NOMO-1 (cell line): ENCODE measurements at regions not wholly inside any gene's neighbourhood (a gene's known extent, or its start where the extent isn't known, plus 50 kb on each side); places are given as distances from the start of the nearest gene placed in this dataset.
"Not testable (repeated sequence)": the region's sequence is repeated elsewhere in the genome, so short reads cannot be mapped to it uniquely, and the experiment has no call there.

Experiments used
- DNase-seq, 2 experiments: peaks; one replicate each; lab custom pipeline; 2025; ENCODE audit not compliant: unreplicated experiment in 2 of 2; lab: John Stamatoyannopoulos, UW

DNA sequence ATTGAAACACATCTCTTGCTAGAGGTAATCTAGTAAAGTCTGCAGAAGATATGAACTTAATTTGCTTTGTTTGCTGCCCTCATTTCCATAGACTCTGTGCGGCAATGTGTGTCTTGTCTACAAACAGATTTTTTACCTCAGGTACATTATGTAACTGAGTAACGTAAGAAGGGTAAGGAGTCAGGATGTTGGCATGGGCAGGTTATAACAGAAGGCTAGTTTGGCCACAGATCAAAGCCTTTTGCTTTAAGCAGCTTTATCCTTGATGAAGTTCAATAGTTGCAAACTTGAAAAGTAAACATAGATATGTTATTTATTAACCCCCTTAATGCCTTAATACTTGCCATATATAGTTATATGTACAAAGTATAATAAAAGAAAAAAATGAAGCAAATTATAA, 391.6 kb upstream of the FKBP1C start:
- no peak for DNase-seq

DNA sequence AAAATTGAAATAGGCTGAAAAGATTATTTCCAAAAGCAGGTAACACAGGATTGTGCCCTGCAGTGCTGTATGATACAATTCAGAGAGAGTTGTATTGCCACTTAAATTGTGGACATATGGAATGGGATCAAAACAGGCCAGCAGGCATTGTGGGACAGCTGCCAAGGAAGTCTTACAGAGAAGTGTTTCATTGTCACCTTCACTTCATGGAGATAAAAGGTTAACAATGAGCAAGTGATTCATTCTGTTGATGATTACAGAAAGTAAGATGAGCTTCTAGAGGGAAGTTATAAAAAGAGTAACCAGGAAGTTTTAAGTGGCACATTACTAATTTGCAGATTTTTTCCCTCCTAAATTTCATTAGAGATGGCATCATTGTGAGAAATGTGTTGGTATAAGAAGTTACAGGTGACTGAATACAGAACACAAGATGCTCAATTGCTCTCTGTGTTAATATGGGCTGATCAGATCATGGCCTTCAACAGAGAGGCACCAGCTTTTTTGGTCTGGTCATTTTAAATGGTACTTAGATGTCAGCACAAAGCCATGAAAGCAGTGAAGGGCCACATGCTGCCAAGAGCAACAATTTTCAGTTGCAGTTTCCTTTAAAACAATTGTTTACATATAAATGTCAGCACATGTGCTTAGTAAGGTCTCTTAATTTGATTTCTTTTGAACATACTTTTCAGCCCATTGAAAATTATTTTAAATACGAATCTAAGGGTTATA, 402.5 kb upstream of the FKBP1C start:
- no peak for DNase-seq

- DNase-seq, result no peak
These were observed 405.8 kb upstream of the FKBP1C start for GRCh38 chr6:62805431-62805830.

DNA sequence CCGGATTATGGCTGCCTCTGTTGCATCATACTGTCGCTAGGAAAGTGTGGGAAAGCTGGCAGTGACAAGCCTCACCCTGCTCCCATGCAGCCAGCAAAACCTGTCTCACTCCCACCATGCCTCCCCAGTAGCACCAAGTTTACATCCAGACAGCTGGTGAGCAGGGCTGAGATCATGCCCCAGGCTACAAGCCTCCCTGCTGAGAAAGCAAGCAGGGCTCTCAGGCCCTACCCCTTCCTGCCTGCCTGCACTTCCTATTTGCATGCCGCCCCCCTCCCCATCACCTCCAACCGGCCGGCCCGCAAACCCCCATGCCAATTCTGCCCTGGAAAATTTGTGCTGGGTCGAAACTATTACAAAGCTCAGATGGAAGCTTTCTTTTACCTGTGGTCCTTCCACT, 408.2 kb upstream of the FKBP1C start:
- DNase-seq, result no peak

DNA sequence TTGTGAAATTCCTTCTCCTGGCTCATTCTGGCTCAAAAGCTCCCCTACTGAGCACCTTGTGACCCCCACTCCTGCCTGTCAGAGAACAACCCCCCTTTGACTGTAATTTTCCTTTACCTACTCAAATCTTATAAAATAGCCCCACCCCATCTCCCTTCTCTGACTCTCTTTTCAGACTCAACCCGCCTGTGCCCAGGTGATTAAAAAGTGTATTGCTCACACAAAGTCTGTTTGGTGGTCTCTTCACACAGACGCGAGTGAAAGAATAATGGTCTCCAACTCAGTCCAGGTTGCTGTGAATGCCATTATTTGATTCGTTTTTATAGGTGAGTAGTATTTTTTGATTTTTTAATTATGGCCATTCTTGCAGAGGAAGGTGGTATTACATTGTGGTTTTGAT, 414.1 kb upstream of the FKBP1C start:
- no peak for DNase-seq

DNA sequence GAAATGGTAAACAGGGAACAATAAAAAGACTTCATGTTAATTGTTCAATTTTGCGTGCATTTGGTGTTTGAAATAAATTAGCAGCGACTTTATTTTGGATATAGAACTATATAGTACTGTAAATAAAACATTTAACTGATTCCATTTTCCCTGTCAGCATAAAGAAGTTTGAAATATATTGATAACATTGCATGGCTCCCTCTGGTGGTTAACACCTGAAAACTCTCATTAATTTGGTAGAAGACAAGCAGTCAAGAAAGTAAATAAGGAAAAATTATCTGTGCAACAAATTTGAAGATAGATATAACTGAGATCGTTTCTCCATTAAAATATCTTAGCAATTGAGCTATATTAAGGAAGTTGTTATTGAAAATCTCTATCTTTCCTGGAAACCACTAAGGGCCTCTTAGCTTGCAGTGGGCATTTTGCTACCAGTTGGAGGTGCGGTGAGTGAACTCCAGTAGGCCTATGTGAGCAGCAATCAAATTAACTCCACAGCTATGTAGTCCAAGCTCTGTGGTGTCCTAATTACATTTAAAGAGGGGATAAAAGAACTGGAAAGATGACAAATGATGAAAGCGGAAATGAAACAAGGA, 435.7 kb upstream of the FKBP1C start:
- DNase-seq, result peak in 1 of 2 experiments; percentile 15

- not testable (repeated sequence) for DNase-seq
These were observed 445.1 kb upstream of the FKBP1C start for GRCh38 chr6:62766174-62766573.

GRCh38 chr6:62764841-62765240, 446.4 kb upstream of the FKBP1C start:
- no peak for DNase-seq

DNA sequence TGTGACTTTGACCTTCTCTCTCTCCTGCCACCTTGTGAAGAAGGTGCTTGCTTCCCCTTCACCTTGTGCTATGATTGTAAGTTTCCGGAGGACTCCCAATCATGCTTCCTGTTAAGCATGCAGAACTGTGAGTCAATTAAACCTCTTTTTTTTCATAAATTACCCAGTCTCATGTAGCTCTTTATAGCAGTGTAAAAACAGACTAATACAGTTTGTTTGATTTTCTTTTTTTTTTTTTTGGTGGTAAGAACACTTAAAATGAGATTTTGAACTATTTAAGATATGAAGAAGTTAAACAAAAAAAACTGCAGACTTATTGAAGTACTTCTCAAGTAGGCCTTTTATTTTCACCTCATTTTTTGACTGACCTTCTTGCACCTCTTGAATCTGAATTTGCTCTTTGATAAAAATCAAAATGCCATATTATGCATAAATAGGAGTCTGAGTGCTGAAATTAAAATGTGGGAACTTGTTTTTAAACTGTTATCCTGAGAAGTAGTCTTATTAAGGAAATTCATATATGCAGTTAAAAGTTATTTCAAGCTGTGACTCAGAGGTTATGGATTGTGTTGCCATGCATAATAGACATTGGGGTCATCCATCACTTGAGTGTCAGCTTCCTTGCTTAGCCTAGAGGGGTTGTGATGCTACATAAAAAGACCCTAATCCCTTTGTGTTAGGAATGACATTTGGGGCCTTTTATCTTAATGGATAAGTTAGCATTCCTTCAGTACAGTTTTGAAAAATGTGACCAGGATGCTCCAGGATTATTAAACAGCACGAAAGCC, 447.9 kb upstream of the FKBP1C start:
- no peak for DNase-seq

DNA sequence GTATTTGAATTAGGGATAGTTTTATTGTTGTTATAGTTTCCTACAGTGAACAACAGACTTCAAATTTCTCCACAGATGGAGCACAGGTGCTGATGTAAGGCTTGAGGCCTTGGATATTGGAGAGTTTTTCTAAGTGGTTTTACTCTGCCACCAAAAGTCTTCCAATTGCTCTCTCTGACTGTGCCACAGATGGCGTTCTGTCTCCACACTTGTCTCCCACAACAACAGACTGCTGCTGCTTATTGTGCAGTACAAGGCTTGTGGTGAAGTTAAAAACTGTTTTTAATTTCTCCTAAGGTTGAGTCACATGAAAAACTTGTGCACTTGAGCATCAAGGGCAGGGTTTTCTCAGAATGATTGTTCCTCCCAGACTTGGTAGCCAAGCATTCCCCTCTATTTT, 460.9 kb upstream of the KHDRBS2 start:
- no peak for DNase-seq

DNA sequence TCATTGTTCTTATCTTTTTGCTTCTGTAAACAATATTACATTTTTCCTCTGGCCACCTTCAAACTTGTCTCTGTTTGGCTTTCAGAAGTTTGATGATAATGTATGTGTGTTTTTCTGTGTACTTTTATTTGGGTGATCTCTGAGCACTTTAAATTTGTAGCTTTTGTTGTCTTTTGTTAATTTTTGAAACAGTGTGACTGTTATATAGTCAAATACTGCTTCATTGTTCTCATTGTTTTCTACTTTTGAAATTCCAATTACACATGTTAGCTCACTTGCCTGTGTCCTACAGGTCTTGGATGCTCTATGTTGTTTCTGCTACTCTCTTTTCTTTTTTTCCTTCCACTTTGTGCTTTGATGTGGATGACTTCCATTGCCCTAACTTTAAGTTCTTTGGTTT, 460.1 kb upstream of the KHDRBS2 start:
- DNase-seq, result no peak

DNA sequence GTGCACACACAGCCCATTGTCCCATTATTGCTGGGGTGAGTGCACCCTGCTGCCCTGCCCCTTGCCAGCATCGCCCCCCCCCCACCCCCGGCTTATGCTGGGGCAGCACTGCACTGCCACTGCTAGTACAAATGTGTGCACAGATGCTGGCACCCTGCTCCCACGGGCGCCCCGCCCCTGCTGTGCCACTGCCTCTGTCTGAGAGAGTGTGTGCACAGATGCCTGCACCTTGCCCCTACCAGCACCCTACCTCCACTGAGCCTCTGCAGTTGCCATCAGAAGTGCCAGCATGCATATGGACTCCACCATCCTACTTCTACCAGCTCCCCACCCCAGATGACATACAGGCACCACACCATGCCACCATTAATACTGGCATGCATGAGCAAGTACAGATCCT, 454.6 kb upstream of the KHDRBS2 start:
- no peak for DNase-seq

DNA sequence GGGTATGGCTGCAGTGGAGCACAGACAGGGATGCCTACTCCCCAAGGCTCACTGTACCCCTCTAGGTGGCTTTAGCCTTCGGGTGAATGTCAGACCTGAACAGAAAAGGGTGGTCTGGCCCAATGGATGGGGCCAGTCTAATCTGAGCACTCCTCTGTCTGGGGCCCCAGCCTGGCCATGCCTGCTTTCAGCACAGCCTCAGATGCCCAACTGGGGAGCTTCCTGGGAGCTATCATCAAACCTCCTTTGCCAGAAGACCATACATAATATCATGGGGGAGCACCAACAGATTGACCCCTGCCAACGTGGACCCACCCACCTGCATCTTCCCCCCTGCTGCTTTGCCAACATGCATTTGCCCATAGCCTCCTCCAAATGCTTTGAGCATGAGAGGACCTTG, 454.1 kb upstream of the KHDRBS2 start:
- no peak for DNase-seq

- no peak for DNase-seq
These were observed 451.8 kb upstream of the KHDRBS2 start for GRCh38 chr6:62737792-62738191.

- DNase-seq, result no peak
These were observed 435.4 kb upstream of the KHDRBS2 start for GRCh38 chr6:62721408-62721807.

DNA sequence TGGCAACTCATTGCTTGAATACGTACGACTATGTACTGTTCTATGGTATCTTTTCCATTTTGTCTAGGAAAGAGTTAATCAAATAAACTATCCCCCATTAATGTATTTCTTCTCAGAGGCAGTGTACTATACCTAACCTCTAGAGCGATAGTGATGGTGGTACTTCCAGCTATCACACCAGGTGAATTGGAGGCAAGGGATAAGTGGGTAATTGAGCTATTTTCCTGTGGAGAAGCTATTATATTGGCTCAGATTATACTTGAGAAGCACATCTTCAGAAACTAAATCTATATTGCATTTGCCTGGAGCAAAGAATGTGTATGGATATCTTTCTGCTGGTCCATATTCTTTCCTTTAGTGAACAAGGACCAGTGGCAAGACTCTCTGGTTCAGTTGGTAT, 430.7 kb upstream of the KHDRBS2 start:
- DNase-seq, result no peak

DNA sequence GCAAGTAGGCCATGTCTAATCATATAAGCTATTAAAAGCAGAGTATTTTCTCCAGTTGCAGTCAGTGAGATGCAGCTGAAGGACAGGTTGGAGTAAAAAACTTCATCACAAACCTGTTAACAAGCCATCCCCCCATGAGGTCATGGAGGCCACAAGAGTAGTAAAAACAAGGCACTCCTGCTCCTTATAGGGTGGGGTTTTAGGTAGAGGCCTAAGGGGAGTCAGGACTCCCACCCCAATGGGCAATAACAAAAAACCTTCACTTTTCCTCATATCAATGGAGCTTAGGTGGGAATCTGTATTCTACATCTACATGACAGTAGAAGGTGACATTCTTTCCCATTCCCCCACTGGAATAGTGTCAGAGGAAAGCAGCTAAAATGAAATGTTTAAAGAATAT, 428.1 kb upstream of the KHDRBS2 start:
- no peak for DNase-seq

DNA sequence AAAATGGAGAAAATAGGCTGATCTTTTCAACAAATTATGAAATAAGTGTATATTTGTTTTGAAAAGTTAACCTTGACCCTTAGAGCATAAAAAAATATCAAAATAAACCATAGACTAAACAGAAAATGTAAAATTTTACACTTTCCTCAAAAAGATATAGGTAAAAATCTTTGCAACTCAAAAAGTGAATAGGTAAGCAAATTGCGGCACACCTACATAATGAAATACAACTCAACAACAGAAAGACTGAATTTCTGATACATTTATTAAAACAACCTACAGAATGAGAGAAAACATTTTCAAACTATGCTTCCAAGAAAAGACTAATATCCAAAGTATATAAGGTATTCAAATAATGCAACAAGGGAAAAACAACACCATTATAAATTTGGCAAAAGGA, 425.7 kb upstream of the KHDRBS2 start:
- DNase-seq, result no peak

- no peak for DNase-seq
These were observed 421.9 kb upstream of the KHDRBS2 start for GRCh38 chr6:62707914-62708313.

DNA sequence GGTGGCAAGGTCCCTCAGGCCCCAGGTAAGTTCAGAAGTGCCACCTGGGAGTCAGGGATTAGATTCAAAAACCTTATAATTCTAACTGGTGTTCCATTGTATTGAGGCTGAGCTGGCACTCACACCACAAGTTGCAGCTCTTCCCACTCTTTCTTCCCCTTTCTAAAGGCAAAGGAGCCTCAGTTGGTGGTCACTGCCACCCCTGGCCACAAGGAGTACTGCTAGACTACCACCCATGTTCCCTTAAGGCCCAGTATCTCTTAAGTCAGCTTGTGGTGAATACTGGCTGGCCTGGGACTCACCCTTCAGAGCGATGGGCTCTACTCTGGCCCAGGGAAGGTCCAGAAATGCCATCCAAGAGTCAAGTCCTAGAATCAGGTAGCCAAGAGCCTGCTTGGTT, 421.1 kb upstream of the KHDRBS2 start:
- DNase-seq, result peak in 1 of 2 experiments; percentile 3

GRCh38 chr6:62683063-62683462, 397.0 kb upstream of the KHDRBS2 start:
- no peak for DNase-seq

DNA sequence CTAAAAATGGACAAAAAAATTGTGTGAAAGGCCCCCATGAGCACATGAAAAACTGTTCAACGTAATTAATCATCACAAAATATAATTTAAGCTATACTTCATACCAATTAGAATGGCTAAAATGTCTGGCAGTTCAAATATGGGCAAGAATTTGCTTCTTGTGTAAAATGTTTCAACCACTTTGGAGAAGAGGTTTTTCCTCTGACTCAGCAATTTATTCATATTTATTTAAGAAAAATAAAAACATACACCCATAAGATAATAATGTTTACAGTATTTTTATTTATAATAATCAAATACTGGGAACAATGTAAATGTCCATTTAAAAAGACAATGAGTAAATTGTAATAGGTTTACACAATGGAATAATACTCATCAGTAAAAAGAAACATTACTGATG, 395.1 kb upstream of the KHDRBS2 start:
- DNase-seq, result no peak
